T-helper 2 cell treated with Interferon-gamma antibody and Interleukin-4, amounts not matched to agents 100 ng/mL and 5 ng/mL, for 36 hours (primary cell): ENCODE measurements at regions not wholly inside any gene's neighbourhood (a gene's known extent, or its start where the extent isn't known, plus 50 kb on each side); places are given as distances from the start of the nearest gene placed in this dataset.
"Not testable (repeated sequence)": the region's sequence is repeated elsewhere in the genome, so short reads cannot be mapped to it uniquely, and the experiment has no call there.

Experiments
- intact Hi-C: fragments of 100-400 bp; cut with micrococcal nuclease; formaldehyde crosslinking; loops from one replicate; pipeline ENCODE4 v1.15.1; 2023

DNA sequence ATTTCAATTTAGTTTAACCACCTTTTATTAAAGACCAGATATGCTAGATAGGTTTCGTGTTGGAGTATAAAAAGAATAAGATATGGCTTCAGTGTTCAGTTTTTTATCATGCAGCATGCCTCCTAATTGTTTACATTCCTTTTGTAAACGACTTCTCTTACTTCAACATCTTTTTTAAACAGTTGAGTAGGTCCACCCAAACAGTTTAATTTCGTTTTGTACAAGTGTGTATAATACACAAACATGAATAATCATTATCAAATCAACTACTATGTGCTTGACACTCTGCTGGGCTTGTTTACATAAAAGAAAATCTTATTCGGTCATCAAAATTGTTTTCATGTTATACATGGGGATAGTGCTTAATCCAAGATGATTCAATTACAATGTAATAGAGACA is 906.3 kb upstream of the ADGRL4 start:
- intact Hi-C loops, result no loop called here

DNA sequence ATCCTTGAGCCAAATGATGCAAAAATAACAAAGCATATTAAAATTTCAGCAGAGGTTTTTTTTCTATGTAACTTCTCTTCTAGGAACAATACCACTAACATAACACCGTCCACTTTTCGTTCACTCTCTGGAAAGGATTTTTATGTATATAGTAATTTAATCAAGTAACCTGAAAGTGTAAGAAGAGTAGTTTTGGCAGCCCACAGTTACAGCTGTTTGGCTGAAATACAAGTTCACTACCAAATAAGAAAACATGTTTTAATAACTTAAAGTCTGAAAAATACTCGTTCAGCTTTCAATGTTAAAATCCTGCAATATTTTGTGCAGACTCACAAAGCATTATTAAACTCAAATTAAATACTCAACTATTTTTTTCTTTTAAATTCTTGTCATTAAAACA is 896.8 kb upstream of the ADGRL4 start:
- intact Hi-C loops, result no loop called here

DNA sequence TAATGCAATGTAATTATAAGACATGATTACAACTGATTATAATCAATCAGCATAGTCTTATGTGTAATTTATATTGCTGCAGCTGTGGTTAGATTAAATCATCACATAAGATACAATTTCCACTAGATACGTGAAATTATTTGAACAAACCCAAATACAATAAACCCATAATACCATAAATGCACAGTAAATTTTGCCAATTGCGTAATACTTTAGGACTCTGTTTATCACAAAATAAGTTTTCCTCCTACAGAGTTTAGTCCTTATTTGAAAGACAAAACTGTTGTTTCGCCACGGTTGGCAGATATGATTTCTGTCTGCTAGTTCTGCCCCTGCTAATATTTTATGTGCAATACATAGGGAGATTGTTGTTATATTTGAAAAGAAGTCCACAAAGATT is 895.9 kb upstream of the ADGRL4 start:
- intact Hi-C loops, result no loop called here

DNA sequence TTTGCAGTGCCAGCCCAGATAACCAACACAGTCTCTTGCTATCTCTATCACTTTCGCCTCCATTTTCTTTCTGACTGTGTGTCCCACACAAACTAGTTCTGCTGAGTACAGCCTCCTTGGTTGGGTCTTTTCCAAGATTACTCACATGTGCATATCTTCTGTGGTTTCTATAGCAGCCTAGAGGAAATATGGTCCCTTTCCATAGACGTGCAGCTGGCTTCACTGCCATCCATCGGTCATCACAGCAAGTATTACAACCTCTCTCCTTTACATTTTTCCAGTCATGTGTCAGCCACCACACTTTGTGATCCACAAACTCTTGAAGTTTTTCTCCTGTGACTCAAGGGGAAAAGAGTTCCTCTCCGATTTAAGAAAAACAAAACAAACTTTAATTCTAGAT is 893.4 kb upstream of the ADGRL4 start:
- intact Hi-C loops, result no loop called here

DNA sequence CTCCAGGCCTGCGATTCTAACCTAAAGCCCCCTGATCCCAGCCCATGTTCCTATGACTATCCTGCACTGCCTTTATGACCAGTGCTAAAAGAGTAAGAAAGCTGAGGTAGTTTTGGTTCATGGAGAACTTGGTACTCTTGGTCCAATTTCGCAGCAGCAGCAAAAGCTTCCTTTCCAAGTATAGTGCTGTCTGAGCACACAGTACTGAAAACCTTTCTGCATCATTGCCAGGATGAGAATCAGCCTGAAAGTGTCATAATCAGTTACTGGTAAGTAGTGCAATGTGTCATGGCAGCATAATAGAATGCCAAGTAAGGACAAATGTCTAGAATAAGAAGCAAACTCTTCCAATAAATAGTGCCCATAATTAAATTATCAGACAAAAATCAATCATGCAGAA is 889.6 kb upstream of the ADGRL4 start:
- intact Hi-C loops, result no loop called here

DNA sequence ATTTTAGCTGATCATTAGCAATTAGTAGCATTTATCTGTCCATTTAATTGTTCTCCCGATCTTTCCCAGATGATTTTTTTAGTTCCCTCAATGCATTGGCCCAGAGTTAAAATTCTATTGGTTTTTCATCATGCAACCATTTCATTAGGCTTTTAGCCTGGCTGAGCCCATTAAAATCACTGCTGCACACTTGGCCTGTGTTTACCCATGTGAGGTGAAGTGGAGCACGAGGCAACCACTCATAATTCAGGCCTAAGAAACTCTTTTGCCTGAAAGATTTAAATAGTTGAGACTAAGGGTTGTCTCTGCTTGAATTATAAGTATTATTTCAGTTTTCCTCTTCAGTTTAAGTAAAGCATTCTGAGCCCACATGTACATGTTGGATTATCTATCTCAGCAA is 889.0 kb upstream of the ADGRL4 start:
- intact Hi-C loops, result no loop called here

DNA sequence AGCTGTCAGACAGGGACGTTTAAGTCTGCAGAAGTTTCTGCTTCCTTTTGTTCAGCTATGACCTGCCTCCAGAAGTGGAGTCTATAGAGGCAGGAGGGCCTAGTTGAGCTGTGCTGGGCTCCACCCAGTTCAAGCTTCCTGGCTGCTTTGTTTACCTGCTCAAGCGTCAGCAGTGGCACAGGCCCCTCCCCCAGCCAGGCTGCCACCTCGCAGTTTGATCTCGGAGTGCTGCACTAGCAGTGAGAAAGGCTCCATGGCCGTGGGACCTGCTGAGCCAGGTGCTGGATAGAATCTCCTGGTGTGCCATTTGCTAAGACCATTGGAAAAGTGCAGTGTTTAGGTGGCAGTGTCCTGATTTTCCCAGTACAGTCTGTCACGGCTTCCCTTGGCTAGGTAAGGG is 887.6 kb upstream of the ADGRL4 start:
- intact Hi-C loops, result not testable (repeated sequence)

DNA sequence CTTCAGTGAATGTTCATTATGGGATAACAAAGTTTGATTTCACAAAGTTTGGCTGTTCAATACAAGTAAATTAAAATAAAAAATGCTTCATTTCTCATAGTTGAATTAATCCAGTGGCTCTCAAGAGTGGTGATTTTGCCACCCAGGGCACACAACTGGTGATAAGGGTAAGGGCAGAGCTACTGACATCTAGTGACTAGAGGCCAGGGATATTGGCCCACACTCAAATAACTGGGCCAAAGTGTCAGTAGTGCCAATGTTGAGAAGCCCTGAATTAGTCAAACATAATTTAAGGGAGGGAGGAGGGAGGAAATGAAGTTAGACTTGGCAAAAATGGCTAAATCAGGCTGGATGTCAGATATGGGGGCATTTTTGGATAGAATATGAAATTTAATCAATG is 880.5 kb upstream of the ADGRL4 start:
- intact Hi-C loops, result no loop called here

DNA sequence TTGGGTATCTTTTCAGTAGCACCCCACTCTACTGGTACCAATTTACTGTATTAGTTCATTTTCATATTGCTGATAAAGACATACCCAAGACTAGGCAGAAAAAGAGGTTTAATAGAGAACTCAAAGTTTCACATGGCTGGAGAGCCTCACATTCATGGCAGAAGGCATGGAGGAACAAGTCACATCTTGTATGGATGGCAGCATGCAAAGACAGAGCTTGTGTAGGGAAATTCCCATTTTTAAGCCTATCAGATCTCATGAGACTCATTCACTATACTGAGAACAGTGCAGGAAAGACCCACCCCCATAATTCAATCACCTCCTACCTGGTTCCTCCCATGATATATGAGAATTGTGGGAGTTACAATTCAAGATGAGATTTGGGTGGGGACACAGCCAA is 878.6 kb upstream of the ADGRL4 start:
- intact Hi-C loops, result no loop called here

DNA sequence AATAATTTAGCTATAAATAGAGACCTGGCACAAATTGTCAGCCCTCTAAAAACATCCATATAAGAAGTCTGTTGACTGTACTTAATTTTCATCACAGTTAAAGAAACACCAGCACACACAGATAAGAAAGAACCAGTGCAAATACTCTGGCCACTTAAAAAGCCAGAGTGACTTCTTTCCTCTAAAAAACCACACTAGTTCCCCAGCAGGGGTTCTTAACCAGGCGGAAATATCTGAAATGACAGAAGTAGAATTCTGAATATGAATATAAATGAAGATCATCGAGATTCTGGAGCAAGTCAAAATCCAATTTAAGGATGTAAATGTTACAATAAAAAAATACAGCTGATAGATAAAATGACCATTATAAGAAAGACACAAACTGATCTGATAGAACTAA is 870.6 kb upstream of the ADGRL4 start:
- intact Hi-C loops, result no loop called here

DNA sequence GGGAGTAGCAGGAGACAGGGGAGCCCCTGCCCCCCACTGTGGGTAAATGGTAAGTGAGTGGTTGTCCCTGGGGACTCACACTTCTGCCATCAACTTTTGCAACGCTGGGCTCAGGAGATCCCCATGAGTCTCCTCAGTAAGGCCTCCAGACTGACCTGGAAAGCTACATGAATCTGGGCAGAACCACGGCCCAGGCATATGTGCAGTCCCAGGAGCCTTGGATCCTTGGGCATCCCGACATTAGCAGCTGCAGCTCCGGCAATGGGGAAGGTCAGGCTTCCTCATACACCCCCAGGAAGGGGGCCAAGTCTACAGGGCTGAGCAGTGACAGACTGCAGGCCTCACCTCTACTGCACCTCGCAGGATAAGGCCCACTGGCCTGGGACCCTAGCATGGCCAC is 868.7 kb upstream of the ADGRL4 start:
- intact Hi-C loops, result no loop called here

DNA sequence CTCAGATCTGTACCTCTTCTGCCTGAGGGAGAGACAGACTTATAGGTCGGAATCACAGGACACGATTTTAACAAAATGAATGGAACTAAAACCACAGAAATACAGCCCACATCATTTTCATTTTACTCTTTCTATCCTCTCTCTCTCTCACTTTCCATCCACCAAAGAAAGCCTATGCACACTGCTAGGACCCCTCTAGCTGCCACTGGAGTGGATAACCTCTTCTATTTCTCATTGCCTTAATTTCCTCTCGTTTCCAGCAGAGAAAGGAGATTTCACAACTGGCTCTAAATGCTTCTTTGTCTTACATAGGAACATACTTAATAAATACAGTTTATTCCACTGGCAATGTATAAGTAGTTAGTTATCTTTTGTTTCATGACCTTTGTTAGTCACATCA is 867.8 kb upstream of the ADGRL4 start:
- intact Hi-C loops, result no loop called here

DNA sequence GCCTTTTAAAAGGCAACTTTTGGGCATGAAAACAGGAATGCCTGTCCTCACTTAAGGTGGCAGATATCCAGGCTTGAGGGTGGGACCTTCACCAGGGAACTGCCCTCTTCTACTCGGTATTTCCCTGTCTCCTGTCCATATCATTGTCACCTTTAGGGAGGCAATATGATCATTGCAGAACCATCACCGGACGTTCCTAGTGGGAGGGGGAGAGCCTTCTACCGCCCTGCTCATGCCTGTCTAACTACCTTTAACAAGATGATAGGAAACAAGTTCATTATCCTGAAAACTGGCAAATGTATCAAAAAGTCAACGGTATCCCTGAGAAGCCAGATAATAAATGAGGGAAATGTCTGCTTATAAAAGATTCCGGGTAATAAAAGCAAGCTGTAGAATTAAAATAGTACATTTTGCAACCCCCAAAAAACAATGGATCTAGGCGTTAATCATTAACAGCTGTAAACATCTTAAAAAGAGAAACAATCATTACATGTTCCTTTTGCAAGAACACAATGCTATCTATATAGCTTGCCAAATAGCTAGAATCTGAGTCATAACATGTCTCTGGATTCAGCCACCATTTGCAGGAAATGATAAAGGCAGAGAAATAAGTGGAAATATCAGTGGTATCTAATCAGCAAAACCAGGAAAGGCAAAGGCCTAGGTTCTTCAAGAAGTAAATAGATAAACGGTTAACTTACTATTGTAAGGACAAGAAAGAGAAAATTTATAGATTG is 852.9 kb upstream of the ADGRL4 start:
- intact Hi-C loops, result no loop called here

DNA sequence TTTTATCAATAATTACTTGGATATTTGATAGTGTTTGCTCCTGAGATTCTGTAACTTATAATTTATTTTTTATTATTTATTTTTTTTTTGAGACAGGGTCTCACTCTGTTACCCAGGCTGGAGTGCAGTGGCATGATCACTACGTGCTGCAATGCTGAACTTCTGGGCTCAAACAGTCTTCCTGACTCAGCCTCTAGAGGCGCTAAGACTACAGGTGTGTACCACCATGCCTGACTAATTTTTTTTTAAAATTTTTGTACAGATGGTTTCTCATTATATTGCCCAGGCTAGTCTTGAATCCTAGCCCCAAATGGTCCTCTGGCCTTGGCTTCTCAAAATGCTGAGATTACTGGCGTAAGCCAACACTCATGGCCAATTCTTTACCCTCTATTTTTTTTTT is 845.5 kb upstream of the ADGRL4 start:
- intact Hi-C loops, result no loop called here

DNA sequence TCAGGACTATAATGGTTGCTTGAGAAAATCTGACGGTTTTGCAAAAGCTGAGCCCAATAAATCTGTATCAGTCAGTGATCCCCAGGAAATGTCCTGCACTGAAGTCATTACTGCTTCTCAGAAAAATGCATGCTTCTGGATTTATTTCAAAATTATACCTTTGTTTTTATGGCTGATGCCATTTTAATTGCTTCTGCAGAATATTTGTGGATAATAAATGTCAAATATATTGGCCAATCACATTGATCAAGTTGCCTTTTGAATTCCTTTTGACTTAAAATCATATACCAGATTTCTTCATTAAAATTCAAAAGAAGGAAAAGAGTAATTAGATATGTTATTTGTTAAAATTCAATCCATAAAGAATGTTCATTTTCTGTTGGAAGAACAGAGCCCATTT is 842.9 kb upstream of the ADGRL4 start:
- intact Hi-C loops, result no loop called here

DNA sequence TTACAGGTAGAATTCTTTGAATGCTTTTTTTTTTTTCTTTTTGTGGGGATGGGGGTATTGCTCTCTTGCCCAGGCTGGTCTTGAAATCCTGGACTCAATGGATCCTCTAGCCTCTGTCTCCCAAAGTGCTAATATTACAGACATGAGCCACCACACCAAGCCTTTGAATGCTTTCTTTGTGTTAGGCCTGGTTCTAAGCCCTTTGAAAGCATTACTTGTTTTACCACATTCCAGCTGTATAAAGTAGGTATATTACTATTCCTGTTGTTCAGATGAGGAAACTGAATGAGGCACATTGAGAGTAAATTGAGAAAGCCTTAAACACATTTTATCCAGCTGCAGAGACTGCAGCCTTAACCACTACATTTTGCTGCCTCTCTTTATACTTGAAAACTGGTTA is 841.8 kb upstream of the ADGRL4 start:
- intact Hi-C loops, result no loop called here

DNA sequence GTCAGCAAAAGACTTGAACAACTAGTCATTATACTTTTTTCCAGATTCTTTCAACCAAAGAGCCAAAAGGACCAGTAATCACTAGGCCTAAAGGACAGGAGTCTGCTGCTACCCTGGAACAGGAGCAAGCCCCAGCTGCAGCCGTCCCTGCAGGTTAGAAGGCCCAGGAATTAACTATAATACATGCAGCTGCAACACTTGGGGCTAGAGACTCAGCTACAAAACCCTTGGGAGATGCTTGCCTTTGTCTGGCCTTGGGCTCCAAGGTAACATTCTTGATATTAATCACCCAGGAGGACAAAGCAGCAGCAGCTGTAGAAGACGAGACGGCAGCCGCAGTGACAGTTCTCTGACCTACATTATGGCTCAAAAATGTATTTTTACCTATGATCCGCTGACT is 841.2 kb upstream of the ADGRL4 start:
- intact Hi-C loops, result no loop called here

DNA sequence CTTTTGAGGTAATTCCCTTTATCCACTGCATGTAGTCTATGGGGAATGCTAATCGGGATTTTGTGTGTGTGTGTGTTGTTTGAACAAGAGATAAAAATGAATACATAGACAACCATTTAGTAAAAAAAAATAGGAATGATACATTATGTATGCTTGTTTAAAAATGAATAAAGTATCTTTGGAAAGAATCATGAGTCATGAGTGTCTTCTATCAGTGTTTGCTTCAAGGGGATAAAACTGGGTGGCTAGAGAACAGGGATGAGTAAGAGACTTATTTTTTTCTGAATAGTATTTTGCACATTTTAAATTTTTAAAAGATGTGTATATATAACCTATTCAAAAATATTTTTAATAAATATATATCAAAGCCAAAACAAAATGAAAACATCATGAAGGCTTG is 839.4 kb upstream of the ADGRL4 start:
- intact Hi-C loops, result no loop called here

DNA sequence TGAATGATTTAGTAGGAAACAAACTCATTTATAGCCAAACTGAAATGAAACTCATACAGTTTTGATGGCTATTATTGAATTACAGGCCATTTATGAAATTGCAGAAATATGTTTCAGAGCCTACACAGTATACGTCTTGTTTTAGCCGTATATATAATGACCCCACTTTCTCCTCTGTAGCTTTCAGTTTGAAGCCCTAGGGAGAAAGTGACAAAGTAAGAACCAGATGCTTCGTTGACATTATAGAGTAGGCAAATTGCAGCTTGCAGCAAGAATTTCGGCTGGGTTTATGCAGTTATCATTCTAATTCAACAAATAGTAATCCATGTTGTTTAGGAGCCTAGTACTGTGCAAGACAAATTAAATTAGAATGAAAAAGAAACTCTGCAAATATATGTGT is 836.3 kb upstream of the ADGRL4 start:
- intact Hi-C loops, result no loop called here

DNA sequence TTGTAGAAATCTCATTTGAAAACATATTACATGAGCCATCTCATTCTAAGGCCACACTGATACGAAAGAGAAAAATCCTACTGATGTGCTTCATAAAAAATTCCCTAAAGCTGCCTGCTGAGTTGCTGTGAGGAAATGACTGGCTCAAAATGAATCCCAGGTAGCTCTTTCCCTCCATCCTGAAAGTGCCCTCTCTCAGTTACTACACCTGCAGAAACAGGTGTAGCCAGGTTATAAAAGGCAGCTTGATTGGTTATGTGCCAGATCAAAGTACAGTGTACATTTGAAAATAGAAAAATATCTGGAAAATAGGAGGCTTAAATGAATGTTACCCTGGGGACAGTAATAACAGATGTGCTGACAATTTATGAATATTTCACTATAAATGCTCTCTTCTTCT is 833.4 kb upstream of the ADGRL4 start:
- intact Hi-C loops, result no loop called here

DNA sequence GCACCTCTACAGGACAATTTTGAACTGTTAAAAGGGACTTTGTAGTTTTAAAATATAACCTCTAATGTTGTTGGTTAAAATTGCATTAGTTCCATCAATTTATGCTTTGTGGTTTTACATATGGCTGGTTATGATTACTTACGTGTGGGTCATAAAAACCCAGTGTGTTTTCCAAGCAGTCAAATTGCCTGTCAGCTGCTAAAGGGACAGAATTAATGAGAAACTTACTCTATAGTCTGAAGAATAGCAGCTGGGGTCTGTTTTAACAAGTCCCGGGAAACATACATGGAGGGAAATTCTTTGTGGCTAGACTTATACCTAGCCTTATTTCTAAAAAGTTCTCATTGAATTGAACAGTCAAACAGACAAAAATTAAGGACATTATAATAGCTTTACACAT is 820.9 kb upstream of the ADGRL4 start:
- intact Hi-C loops, result no loop called here

DNA sequence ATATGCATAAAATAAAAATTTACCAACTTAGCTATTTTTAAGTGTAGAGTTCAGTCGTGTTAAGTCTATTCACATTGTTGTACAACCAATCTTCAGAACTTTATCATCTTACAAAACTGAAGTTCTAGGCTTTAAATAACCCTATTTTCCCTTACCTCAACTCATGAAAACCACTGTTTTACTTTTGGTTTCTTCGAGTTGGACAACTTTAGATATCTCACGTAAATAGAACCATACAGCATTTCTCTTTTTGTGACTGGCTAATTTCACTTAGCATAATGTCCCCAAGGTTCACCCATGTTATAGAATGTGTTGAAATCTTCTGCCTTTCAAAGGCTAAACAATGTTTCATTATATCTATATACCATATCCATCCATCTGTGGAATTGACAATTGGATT is 819.0 kb upstream of the ADGRL4 start:
- intact Hi-C loops, result no loop called here

DNA sequence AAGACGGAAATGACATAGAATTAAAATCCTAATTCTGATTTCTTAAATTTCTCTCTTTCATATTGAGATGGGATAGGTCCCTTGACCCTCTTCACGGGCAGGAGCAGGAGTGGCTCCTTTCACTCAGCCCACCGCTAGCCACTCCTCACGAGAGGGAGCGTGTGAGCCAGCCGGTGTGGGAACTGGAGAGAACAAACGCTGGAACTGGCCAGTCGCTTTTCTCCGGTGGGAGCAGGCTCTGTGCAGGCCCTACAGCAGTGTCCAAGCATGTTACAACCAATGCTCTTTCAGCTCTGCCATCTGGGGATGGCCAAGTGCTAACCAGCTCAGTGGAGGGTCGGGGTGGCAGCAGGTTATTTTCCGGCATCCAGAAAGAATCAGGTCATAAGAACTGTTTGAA is 815.5 kb upstream of the ADGRL4 start:
- intact Hi-C loops, result no loop called here

DNA sequence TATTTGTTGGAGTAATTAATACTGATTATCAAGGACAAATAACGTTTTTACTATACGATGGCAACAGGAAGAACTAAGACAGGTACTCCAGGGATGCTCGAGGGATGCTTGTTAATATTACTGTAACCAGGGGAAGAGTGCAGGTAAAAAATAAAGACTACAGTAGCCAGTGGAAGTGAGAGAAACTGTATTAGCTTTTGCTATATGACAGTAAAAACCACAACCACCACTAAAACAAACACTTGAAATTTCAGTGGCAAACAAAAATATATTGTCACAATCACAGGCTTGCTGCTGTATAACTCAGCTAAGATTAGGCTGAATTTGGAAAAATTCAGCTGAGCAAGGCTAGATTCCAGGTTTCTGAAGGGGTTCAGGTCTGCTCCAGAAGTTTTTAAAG is 812.6 kb upstream of the ADGRL4 start:
- intact Hi-C loops, result no loop called here
